ENCODE measurements at regions not wholly inside any gene's neighbourhood (a gene's known extent, or its start where the extent isn't known, plus 50 kb on each side); places are given as distances from the start of the nearest gene placed in this dataset.

GRCh38 chr5:135126688-135127438 is 92.8 kb upstream of the PITX1 start:
- no peak overlapping the region for H3K27ac ChIP-seq (ENCODE audit: low read depth, low read length)
- TF ChIP-seq CTCF (IDR thresholded peaks at IDR 0.05; ENCODE audit: insufficient read depth, low read length, poor library complexity, severe bottlenecking): no peak
- no peaks in the 10 kb centered on the region for H3K9me2 ChIP-seq (replicated peaks; ENCODE audit: insufficient read depth, low read length)
- no peaks in the 10 kb centered on the region for H3K36me3 ChIP-seq (ENCODE audit: low read length)
- no peak overlapping the region for H2AFZ ChIP-seq (ENCODE audit: low read depth, low read length, severe bottlenecking)
- no peaks in the 10 kb centered on the region for H3K27me3 ChIP-seq (ENCODE audit: low read length)
- H3K79me2 ChIP-seq (ENCODE audit: insufficient read depth, low read length): no peaks in the 10 kb centered on the region
- H3F3A ChIP-seq (ENCODE audit: insufficient read depth): no peaks in the 10 kb centered on the region
- H3K4me3 ChIP-seq (ENCODE audit: insufficient read depth, low read length, poor library complexity, severe bottlenecking): no peak overlapping the region
- no peaks in the 10 kb centered on the region for H4K20me1 ChIP-seq (ENCODE audit: low read depth, low read length)
- no peak overlapping the region for H3K9ac ChIP-seq (ENCODE audit: low read length)
- H3K9me3 ChIP-seq (ENCODE audit: insufficient read depth, low read length): no peaks in the 10 kb centered on the region
- no peak overlapping the region for H3K4me2 ChIP-seq (ENCODE audit: low read depth, low read length, poor library complexity, severe bottlenecking)

DNA sequence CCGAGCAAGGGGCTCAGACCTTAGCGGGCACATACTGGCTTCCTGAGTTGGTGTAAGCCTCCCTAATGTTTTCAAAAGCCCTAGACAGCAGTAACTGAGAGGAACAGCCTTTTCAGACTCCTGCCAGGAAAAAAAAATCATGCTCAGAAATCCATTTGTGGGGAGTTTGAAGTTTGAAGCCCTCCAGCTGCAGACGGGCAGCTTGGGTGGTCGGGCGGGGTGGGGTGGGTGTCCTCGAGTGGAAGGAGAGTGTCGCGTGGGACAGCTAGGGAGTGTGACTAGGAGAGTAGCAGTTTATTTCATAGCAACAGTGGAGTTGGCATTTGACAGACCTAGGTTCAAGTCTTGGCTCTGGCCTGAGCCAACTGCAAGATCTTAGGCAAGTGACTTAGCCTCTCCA is 90.7 kb upstream of the PITX1 start:
- no peaks in the 10 kb centered on the region for H3F3A ChIP-seq (ENCODE audit: insufficient read depth)
- H3K36me3 ChIP-seq (ENCODE audit: low read length): no peaks in the 10 kb centered on the region
- no peak overlapping the region for H3K27ac ChIP-seq (ENCODE audit: low read depth, low read length)
- no peaks in the 10 kb centered on the region for H3K9me3 ChIP-seq (ENCODE audit: insufficient read depth, low read length)
- no peaks in the 10 kb centered on the region for H3K27me3 ChIP-seq (ENCODE audit: low read length)
- no peak overlapping the region for H3K4me2 ChIP-seq (ENCODE audit: low read depth, low read length, poor library complexity, severe bottlenecking)
- H4K20me1 ChIP-seq (ENCODE audit: low read depth, low read length): no peaks in the 10 kb centered on the region
- H3K9ac ChIP-seq (ENCODE audit: low read length): no peak overlapping the region
- no peaks in the 10 kb centered on the region for H3K79me2 ChIP-seq (ENCODE audit: insufficient read depth, low read length)
- TF ChIP-seq EZH2phosphoT487 (conservative IDR thresholded peaks at IDR 0.05; ENCODE audit: low read length) (no peak), CTCF (IDR thresholded peaks at IDR 0.05; ENCODE audit: insufficient read depth, low read length, poor library complexity, severe bottlenecking) (no peak)
- no peak overlapping the region for H3K4me3 ChIP-seq (ENCODE audit: insufficient read depth, low read length, poor library complexity, severe bottlenecking)
- H2AFZ ChIP-seq (ENCODE audit: low read depth, low read length, severe bottlenecking): no peak overlapping the region
- no peaks in the 10 kb centered on the region for H3K9me2 ChIP-seq (replicated peaks; ENCODE audit: insufficient read depth, low read length)

DNA sequence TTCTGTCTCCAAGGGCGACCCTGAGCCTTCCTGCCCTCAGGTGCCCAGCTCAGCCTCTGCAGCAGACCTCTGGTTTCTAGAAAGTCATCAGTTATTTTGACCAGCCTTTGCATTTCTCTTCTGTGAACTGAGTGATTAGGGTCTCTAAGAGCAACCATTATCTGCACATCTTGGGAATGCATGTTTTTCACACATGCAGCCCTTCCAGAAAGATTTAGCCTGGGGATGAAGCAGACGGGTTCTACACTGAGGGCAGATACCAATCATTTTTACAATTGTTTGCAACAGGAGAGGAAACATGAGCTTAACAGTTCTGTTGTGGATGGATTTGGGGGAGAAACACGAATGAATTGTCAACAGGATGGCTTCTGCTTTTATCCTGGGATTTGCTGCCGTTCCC is 90.1 kb upstream of the PITX1 start:
- H3K9me3 ChIP-seq (ENCODE audit: insufficient read depth, low read length): no peaks in the 10 kb centered on the region
- no peak overlapping the region for H3K27ac ChIP-seq (ENCODE audit: low read depth, low read length)
- H3K9ac ChIP-seq (ENCODE audit: low read length): no peak overlapping the region
- no peaks in the 10 kb centered on the region for H3K79me2 ChIP-seq (ENCODE audit: insufficient read depth, low read length)
- H3K4me2 ChIP-seq (ENCODE audit: low read depth, low read length, poor library complexity, severe bottlenecking): no peak overlapping the region
- H3K4me3 ChIP-seq (ENCODE audit: insufficient read depth, low read length, poor library complexity, severe bottlenecking): no peak overlapping the region
- no peaks in the 10 kb centered on the region for H3K36me3 ChIP-seq (ENCODE audit: low read length)
- TF ChIP-seq CTCF (IDR thresholded peaks at IDR 0.05; ENCODE audit: insufficient read depth, low read length, poor library complexity, severe bottlenecking) (no peak), EZH2phosphoT487 (conservative IDR thresholded peaks at IDR 0.05; ENCODE audit: low read length) (no peak)
- H3K27me3 ChIP-seq (ENCODE audit: low read length): no peaks in the 10 kb centered on the region
- H2AFZ ChIP-seq (ENCODE audit: low read depth, low read length, severe bottlenecking): no peak overlapping the region
- H3K9me2 ChIP-seq (replicated peaks; ENCODE audit: insufficient read depth, low read length): no peaks in the 10 kb centered on the region
- H4K20me1 ChIP-seq (ENCODE audit: low read depth, low read length): no peaks in the 10 kb centered on the region
- H3F3A ChIP-seq (ENCODE audit: insufficient read depth): no peaks in the 10 kb centered on the region

All from SU-DHL-6 (cell line).